Fibroblast of lung (primary cell): ENCODE measurements at regions not wholly inside any gene's neighbourhood (a gene's known extent, or its start where the extent isn't known, plus 50 kb on each side); places are given as distances from the start of the nearest gene placed in this dataset.
"Not testable (repeated sequence)": the region's sequence is repeated elsewhere in the genome, so short reads cannot be mapped to it uniquely, and the experiment has no call there.

Experiments
- DNase-seq, 2 donors: peaks; one replicate each; pipeline versions ENCODE4 v3.0.0 to v3.0.0-alpha.2; 2010; ENCODE audit warnings: low read depth in 2 of 2
- H2AFZ ChIP-seq: 2 replicates; pipeline ENCODE4 v1.5.1; 2012; ENCODE audit warnings: low read length, control low read depth, inconsistent platforms
- H3K27ac ChIP-seq: 2 replicates; pipeline ENCODE4 v1.5.1; 2011; ENCODE audit warnings: low read length, control low read depth; ENCODE audit not compliant: insufficient read depth
- H3K27me3 ChIP-seq: 2 replicates; pipeline ENCODE4 v1.5.1; 2011; ENCODE audit warnings: mild to moderate bottlenecking, low read length; ENCODE audit not compliant: control insufficient read depth, insufficient read depth
- H3K36me3 ChIP-seq: 2 replicates; pipeline ENCODE4 v1.5.1; 2011; ENCODE audit warnings: low read length; ENCODE audit not compliant: control insufficient read depth, insufficient read depth
- H3K4me1 ChIP-seq: 2 replicates; pipeline ENCODE4 v1.5.1; 2011; ENCODE audit warnings: low read length; ENCODE audit not compliant: control insufficient read depth, insufficient read depth; ENCODE audit errors: extremely low read depth
- H3K4me2 ChIP-seq: 2 replicates; pipeline ENCODE4 v1.5.1; 2011; ENCODE audit warnings: low read length, control low read depth; ENCODE audit not compliant: insufficient read depth; ENCODE audit errors: extremely low read depth
- H3K4me3 ChIP-seq, 4 experiments: fragments of 200-600 bp in 1 of 4; sonication (generic) in 1 of 4; replicated peaks in 1 of 4; 2 replicates each; pipeline ENCODE4 v1.5.1; 2011 to 2016; ENCODE audit warnings: low read length in 4 of 4, low read depth in 3 of 4, mild to moderate bottlenecking in 3 of 4, control low read depth in 2 of 4, inconsistent platforms in 1 of 4, mixed read lengths in 1 of 4; ENCODE audit not compliant: insufficient read depth in 1 of 4; ENCODE audit errors: control extremely low read depth in 1 of 4
- H3K79me2 ChIP-seq: 2 replicates; pipeline ENCODE4 v1.5.1; 2012; ENCODE audit warnings: mild to moderate bottlenecking, low read length, inconsistent platforms; ENCODE audit not compliant: control insufficient read depth, insufficient read depth
- H3K9ac ChIP-seq: 2 replicates; pipeline ENCODE4 v1.5.1; 2011; ENCODE audit warnings: mild to moderate bottlenecking, low read length, control low read depth; ENCODE audit not compliant: insufficient read depth
- H3K9me3 ChIP-seq: 2 replicates; pipeline ENCODE4 v1.5.1; 2012; ENCODE audit warnings: low read depth, low read length; ENCODE audit not compliant: control insufficient read depth, insufficient read depth
- H4K20me1 ChIP-seq: 2 replicates; pipeline ENCODE4 v1.5.1; 2011; ENCODE audit warnings: low read length; ENCODE audit not compliant: control insufficient read depth, insufficient read depth; ENCODE audit errors: extremely low read depth
- CTCF ChIP-seq, 2 donors: IDR thresholded peaks in 1 of 2; conservative IDR thresholded peaks in 1 of 2; 1 replicate in 1 of 2; 2 replicates in 1 of 2; pipeline ENCODE4 v1.5.1; 2011 to 2012; ENCODE audit warnings: low read length in 2 of 2, control low read depth in 1 of 2, inconsistent platforms in 1 of 2, low read depth in 1 of 2, mild to moderate bottlenecking in 1 of 2
- EZH2 ChIP-seq: IDR thresholded peaks from 2 replicates; pipeline ENCODE4 v1.5.1; 2012; ENCODE audit warnings: low read length, control low read depth, mild to moderate bottlenecking; ENCODE audit errors: missing control alignments

GRCh38 chr9:31040564-31040963, 1343.9 kb upstream of the ACO1 start:
- Histone ChIP-seq H3K4me1 (no peaks in the 10 kb centered on the region), H2AFZ (no peak overlapping the region), H3K27me3 (no peaks in the 10 kb centered on the region), H4K20me1 (no peaks in the 10 kb centered on the region), H3K9ac (no peak overlapping the region), H3K36me3 (no peaks in the 10 kb centered on the region), H3K4me2 (no peak overlapping the region), H3K27ac (no peak overlapping the region), H3K79me2 (no peaks in the 10 kb centered on the region), H3K9me3 (no peaks in the 10 kb centered on the region), H3K4me3 (no peak overlapping the region)
- TF ChIP-seq EZH2 (no peak), CTCF (conservative IDR thresholded peaks at IDR 0.05 in 1 of 2, IDR thresholded peaks at IDR 0.05 in 1 of 2; ENCODE audit: low read depth in 1 of 2, low read length in 2 of 2) (no peak)
- no peak for DNase-seq

- H3K27me3 ChIP-seq = no peaks in the 10 kb centered on the region
- H3K4me2 ChIP-seq = no peak overlapping the region
- TF ChIP-seq CTCF (conservative IDR thresholded peaks at IDR 0.05 in 1 of 2, IDR thresholded peaks at IDR 0.05 in 1 of 2; ENCODE audit: low read depth in 1 of 2, low read length in 2 of 2) (no peak), EZH2 (no peak)
- no peaks in the 10 kb centered on the region for H3K4me1 ChIP-seq
- H4K20me1 ChIP-seq = no peaks in the 10 kb centered on the region
- no peaks in the 10 kb centered on the region for H3K9me3 ChIP-seq
- no peak overlapping the region for H3K4me3 ChIP-seq
- no peak overlapping the region for H3K9ac ChIP-seq
- no peaks in the 10 kb centered on the region for H3K36me3 ChIP-seq
- no peak overlapping the region for H3K27ac ChIP-seq
- H2AFZ ChIP-seq = no peak overlapping the region
- DNase-seq = no peak
- H3K79me2 ChIP-seq = no peaks in the 10 kb centered on the region
Observed at GRCh38 chr9:31045810-31046209, 1338.6 kb upstream of the ACO1 start.

GRCh38 chr9:31061592-31061991, 1322.9 kb upstream of the ACO1 start:
- H3K4me1 ChIP-seq, DNase-seq, H4K20me1 ChIP-seq: not testable (repeated sequence)

DNA sequence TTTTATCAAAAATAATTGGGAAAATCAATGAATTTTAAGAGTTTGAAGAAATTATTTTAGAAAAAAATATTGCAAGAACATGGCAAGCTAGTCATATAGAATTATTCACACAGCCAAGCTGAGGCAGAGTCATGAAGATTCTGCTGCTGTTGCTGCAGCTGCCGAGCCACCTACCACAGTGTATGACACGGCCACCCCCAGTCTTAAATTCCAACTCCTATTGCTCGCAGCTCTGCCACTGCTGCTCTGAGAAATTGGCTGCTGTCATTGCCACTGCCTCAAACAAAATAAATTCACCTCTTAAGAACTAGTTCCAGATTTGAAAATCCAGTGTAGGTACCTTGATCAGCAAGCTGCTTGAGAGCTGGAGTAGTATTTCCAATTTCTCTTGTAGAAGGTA, 1318.8 kb upstream of the ACO1 start:
- Histone ChIP-seq H3K27ac (no peak overlapping the region), H3K9ac (no peak overlapping the region), H4K20me1 (no peaks in the 10 kb centered on the region), H3K4me3 (no peak overlapping the region), H3K4me2 (no peak overlapping the region), H3K79me2 (no peaks in the 10 kb centered on the region), H2AFZ (no peak overlapping the region), H3K9me3 (no peaks in the 10 kb centered on the region), H3K36me3 (no peaks in the 10 kb centered on the region), H3K27me3 (no peaks in the 10 kb centered on the region), H3K4me1 (no peaks in the 10 kb centered on the region)
- no peak for TF ChIP-seq EZH2
- TF ChIP-seq CTCF (conservative IDR thresholded peaks at IDR 0.05 in 1 of 2, IDR thresholded peaks at IDR 0.05 in 1 of 2; ENCODE audit: low read depth in 1 of 2, low read length in 2 of 2) = no peak
- DNase-seq = no peak

More at GRCh38 chr9:31061592-31061991, 1322.9 kb upstream of the ACO1 start:
- not testable (repeated sequence) for H3K27me3 ChIP-seq, H2AFZ ChIP-seq, H3K9me3 ChIP-seq, H3K4me2 ChIP-seq, H3K9ac ChIP-seq, H3K79me2 ChIP-seq, H3K4me3 ChIP-seq, H3K36me3 ChIP-seq, H3K27ac ChIP-seq
